ENCODE measurements at regions not wholly inside any gene's neighbourhood (a gene's known extent, or its start where the extent isn't known, plus 50 kb on each side); places are given as distances from the start of the nearest gene placed in this dataset.

DNA sequence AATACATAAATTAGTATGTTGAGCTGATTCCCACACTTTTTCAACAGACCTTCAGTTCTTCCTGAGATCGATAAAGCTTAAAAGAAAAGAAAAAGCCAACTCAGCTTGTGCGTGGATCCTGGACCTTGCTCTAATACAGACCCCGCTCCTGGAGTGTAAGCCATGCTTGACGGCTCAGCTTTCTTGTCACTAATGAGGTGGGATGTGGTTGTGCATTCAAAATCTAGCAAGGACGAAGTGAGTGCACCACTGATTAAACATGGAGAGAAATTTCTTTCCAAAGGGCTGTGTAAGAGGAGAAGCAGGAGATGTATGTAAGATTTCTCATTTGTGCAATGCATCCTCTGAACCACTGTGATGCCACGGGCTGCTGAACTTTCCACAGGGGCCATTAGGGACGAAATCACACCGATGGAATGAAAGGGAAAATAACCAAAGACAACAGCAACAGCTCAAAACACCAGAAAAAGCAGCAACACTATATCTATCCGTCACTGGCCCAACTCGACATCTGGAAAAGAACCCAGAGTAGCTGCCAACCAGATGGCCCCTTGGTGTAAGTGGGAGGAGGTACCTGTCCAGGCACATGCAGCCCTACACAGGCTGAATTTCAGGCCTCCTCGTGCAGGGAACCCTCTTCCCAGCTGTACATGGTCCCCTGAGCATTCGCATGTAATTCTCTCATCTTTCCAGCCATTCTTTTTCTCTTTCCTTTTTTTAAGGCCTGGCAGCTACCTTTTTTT, 178.9 kb downstream of the SREK1 start:
- TF ChIP-seq ZNF274 (IDR thresholded peaks at IDR 0.05; ENCODE audit: low read depth, low read length), result no peak
- no peak for TF ChIP-seq YY1 (IDR thresholded peaks at IDR 0.05; ENCODE audit: insufficient read depth, insufficient read length)
- TF ChIP-seq SUZ12 (IDR thresholded peaks at IDR 0.05; ENCODE audit: extremely low read depth, insufficient read depth, insufficient read length), result no peak
